ENCODE measurements at regions not wholly inside any gene's neighbourhood (a gene's known extent, or its start where the extent isn't known, plus 50 kb on each side); places are given as distances from the start of the nearest gene placed in this dataset.

GRCh38 chr2:146388757-146389156 lies 1456.1 kb upstream of the ACVR2A start:
- TF ChIP-seq GLIS1 (tag by site-specific recombination; IDR thresholded peaks at IDR 0.05) (no peak), ZNF558 (tag by site-specific recombination; IDR thresholded peaks at IDR 0.05) (no peak), ZNF169 (tag by site-specific recombination; IDR thresholded peaks at IDR 0.05) (no peak), MZF1 (tag by site-specific recombination; IDR thresholded peaks at IDR 0.05; ENCODE audit: borderline replicate concordance) (no peak), ZBTB10 (tag by site-specific recombination; IDR thresholded peaks at IDR 0.05) (no peak), ZNF133 (tag by site-specific recombination; IDR thresholded peaks at IDR 0.05) (no peak), ZNF660 (tag by site-specific recombination; IDR thresholded peaks at IDR 0.05) (no peak), ZNF132 (tag by site-specific recombination; IDR thresholded peaks at IDR 0.05; ENCODE audit: borderline replicate concordance) (no peak), ZNF658 (tag by site-specific recombination; IDR thresholded peaks at IDR 0.05) (no peak), ZNF202 (tag by site-specific recombination; IDR thresholded peaks at IDR 0.05; ENCODE audit: borderline replicate concordance) (no peak), ZNF221 (tag by site-specific recombination; IDR thresholded peaks at IDR 0.05; ENCODE audit: borderline replicate concordance) (no peak)
- ChIA-PET CTCF (no interaction called here), POLR2A (no interaction called here)
- Histone ChIP-seq H3K27ac (ENCODE audit: extremely low read depth, low read depth, low read length) (no peak overlapping the region), H3K4me3 (ENCODE audit: low read depth, low read length) (no peak overlapping the region), H3K9me3 (ENCODE audit: control insufficient read depth, insufficient read depth, low read depth, low read length) (no peaks in the 10 kb centered on the region), H3K36me3 (ENCODE audit: control insufficient read depth in 2 of 2, insufficient read depth in 1 of 2, low read length in 2 of 2) (no peaks in the 10 kb centered on the region), H3K4me1 (ENCODE audit: control insufficient read depth, insufficient read depth, low read length) (no peaks in the 10 kb centered on the region)

- Histone ChIP-seq H3K4me1 (ENCODE audit: control insufficient read depth, insufficient read depth, low read length) (no peaks in the 10 kb centered on the region), H3K9me3 (ENCODE audit: control insufficient read depth, insufficient read depth, low read depth, low read length) (no peaks in the 10 kb centered on the region), H3K36me3 (ENCODE audit: control insufficient read depth in 2 of 2, insufficient read depth in 1 of 2, low read length in 2 of 2) (no peaks in the 10 kb centered on the region), H3K4me3 (ENCODE audit: low read depth, low read length) (no peak overlapping the region), H3K27ac (ENCODE audit: extremely low read depth, low read depth, low read length) (no peak overlapping the region)
- CTCF ChIA-PET, result interaction anchor here (0.6 kb wide), 1 partner anchor 452 kb away, joined by 3 read pairs; no protein-coding TSS in a partner anchor
- POLR2A ChIA-PET, result no interaction called here
- no peak for TF ChIP-seq ZSCAN4 (tag by site-specific recombination; IDR thresholded peaks at IDR 0.05)
- no peak for TF ChIP-seq ZNF600 (tag by site-specific recombination; IDR thresholded peaks at IDR 0.05)
- no peak for TF ChIP-seq MEIS1 (CRISPR knock-in tag; IDR thresholded peaks at IDR 0.05; ENCODE audit: borderline replicate concordance)
- TF ChIP-seq ELK4 (IDR thresholded peaks at IDR 0.05; ENCODE audit: borderline replicate concordance, low read depth, low read length), result no peak
- TF ChIP-seq ZXDB (tag by site-specific recombination; IDR thresholded peaks at IDR 0.05), result no peak
- TF ChIP-seq ZNF416 (tag by site-specific recombination; IDR thresholded peaks at IDR 0.05), result no peak
- no peak for TF ChIP-seq ZNF121 (tag by site-specific recombination; IDR thresholded peaks at IDR 0.05)
- TF ChIP-seq PRDM6 (tag by site-specific recombination; IDR thresholded peaks at IDR 0.05), result no peak
- TF ChIP-seq ZNF157 (tag by site-specific recombination; IDR thresholded peaks at IDR 0.05), result no peak
- no peak for TF ChIP-seq ZBTB26 (tag by site-specific recombination; optimal IDR thresholded peaks at IDR 0.05)
- no peak for TF ChIP-seq ZNF138 (tag by site-specific recombination; IDR thresholded peaks at IDR 0.05; ENCODE audit: borderline replicate concordance)
- TF ChIP-seq ZNF280C (tag by site-specific recombination; IDR thresholded peaks at IDR 0.05), result no peak
These were observed 1458.7 kb upstream of the ACVR2A start for GRCh38 chr2:146386096-146386495.

Data from HEK293 (cell line).